NCI-H2196 (cell line): ENCODE measurements at regions not wholly inside any gene's neighbourhood (a gene's known extent, or its start where the extent isn't known, plus 50 kb on each side); places are given as distances from the start of the nearest gene placed in this dataset.

Source experiments
- DNase-seq: peaks from one replicate; lab custom pipeline; 2025; ENCODE audit not compliant: unreplicated experiment; lab: John Stamatoyannopoulos, UW

GRCh38 chr2:19300961-19301360 lies 57.5 kb downstream of the OSR1 start:
- DNase-seq, result no peak

- no peak for DNase-seq
Measured at GRCh38 chr2:19299522-19299921, 58.9 kb downstream of the OSR1 start.

DNA sequence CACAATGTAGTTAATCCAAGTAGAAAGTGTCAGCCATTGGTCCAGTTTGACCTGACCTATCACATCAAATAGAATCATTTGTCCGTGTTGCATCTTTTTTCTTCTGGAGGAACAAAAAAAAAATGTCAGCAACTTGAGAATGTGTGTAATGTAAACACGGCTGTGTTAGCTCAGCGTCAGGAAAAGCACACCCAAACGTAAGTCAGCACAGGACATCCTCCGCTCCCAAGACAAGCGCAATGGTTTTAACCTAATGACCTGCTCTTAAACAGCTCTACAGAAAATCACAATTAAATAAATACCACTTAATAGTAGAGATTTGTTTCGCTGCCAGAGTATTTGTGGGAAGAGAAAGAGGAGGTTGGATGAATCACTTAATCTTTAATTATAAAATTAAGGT lies 59.4 kb downstream of the OSR1 start:
- no peak for DNase-seq

DNA sequence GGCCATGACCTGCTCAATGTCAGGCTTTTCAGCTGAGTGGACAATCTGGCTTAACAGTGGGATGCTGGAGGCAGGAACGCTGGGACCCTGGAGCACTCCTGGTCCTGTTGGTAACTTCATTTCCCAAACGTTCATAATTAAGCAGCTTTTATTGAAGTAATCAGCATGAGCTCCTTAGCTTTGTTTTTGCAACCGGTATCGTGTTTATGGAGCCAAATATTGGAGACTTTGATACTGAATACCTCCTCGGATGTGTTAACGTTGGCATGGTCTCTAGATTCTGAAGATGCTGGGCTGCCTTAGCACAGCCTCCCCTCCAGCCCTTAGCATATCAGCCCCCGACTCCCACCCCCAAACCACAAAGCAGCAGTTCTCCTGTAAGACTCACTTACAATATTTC lies 60.7 kb downstream of the OSR1 start:
- DNase-seq, result no peak

DNA sequence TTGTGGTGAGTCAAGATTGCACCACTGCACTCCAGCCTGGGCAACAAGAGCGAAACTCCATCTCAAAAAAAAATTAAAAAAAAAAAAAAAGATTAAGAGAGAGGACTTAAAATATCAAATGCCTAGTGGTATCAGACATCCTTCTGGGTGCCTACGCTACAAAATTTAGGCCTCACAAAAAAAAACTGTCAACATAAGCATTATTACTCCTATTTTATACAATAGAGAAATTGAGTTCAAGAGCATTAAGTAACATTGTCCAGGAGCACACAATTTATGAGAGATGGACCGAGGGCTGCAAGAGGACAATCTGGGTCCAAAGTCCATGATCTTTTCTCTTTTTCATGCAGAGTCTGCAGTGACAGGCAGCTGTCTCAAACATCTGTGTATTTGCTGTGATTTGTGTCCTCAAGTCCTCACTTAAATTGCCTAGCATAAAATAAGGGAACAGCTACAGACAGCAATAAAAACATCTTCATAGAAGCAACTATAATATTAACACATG lies 62.4 kb downstream of the OSR1 start:
- DNase-seq, result no peak

DNA sequence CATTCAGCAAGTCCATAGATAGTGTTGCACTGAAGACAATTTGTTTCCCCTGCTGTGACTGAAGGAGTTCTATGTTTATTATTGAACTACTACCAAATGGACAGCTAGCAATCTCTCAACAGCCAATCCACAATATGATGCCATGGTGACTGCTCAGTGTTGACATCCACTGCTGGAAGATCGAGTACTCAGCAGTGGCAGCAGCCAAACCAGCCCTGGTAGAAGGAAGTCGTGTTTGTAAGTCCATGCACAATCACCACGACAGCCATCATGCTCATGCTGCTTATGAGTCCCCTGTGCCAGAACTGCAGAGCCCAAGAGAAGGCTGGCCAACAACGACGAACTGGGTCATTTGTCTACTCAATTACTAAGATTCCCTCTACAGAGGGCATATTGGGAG lies 66.4 kb downstream of the OSR1 start:
- no peak for DNase-seq

DNA sequence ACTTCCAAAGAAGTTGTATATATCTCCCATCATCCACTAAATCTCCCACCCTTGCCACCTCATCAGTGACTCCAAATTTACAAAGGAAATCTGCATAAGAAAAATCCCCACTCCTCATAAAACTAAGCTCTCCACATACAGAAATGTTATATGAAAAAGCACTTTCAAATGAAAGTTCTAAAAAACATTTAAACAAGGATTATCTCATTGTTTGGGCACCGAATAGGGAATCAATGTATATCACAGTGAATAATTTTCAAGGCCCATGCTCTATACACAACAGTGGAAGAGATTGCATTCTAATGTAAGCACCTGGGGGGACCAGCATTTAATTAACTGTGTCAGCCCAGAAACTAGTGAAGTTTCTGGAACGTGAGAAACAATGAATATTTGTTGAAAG lies 70.1 kb downstream of the OSR1 start:
- no peak for DNase-seq

- DNase-seq, result no peak
Measured at GRCh38 chr2:19287324-19287723, 71.1 kb downstream of the OSR1 start.

DNA sequence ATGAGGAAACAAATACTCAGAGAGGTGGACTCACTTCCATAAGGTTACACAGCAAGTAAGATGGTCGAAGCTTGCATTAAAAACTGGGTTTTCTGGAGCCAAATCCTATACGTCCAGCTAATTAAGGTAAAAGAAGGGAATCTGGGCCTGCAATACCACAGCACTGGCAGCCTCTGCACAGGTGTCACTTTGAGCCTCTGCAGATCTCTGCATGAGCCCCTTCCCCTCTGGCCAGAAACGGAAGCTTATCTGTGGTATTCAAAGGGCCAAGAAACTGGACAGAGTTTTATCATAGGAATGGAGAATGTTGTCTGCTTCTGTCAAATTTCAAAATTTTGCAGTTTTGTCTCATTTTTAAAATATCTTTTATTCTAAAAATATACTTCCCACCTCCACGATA lies 76.1 kb downstream of the OSR1 start:
- DNase-seq, result no peak

DNA sequence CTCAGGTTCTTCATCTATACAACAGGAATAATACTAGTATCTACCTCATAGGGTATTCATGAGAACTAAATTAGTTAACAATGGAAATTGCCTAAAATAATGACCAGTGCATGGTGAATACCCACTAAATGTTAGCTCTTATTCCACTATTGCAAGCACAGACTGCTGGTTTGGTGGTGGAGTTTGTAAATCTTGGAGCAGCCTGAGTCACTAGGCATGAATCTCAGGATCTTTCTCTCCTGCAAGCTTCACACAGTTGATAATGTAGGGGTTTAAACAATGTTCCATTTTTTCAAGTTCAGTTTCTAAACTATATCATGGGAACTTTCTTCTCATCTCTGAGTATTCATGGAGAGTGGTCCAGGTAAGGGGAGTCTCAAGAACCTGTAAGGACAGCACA lies 84.0 kb downstream of the OSR1 start:
- no peak for DNase-seq

DNA sequence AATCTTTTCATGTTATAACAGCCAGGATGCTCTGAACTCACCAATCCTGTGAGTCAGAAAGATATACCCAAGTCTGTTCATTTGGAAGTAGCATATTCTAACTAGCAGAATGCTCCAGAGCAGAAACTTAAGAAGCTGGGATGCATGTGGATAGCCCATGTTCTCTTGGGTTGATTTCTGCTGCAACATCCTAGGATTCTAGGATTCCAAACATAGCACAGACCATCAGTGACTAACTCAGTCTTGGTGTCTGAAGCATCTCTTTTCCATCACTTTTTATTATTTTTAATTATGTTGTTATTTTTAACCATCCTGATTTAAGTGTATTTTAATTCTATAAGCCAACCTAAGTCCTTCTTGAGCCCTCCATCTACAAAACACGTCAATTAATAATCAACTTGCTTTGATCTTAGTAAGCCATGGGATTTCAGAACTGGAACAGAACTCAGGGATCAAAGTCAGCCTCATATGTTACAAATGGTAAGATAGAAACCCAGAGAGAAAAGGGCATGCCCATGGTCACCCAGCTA lies 85.4 kb downstream of the OSR1 start:
- DNase-seq, result no peak

DNA sequence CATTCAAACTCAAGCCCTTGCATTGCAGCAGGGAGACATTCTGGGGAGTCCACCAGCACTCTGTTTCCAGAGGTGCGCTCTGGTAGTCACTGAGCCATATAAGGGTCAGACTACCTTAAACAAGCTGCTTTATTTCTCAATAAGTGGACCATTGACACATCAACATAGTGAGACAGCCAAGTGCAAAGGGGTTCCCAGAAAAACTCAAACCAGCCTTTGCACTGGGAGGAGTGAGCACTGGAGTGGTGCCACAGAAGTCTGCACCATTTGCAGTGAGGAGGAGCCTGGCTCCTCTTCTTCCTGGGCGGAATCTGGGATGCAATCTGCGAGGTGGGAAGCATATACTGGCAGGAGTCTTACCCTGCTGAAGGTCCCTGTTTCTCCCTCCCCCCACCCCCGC lies 86.4 kb downstream of the OSR1 start:
- DNase-seq, result no peak

DNA sequence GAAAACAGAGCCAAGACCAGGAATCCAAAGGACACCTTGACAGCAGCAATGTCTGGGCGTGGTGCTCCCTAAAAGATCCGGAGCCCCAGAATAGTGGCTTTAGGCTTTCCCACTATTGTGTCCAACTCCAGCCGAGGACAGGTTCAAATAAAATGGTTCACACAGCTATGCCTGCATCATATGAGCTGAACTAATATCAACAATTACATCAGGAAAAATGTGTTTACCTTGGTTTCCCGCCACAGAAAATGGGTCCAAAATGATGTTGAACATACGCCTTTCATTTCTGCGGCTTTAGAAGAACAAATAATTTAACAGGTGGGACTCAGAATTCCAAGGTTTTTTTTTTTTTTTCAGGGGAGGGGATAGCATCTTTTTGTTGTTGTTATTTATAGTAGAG lies 93.6 kb downstream of the OSR1 start:
- no peak for DNase-seq

- DNase-seq, result no peak
Measured at GRCh38 chr2:19262150-19262549, 96.3 kb downstream of the OSR1 start.

DNA sequence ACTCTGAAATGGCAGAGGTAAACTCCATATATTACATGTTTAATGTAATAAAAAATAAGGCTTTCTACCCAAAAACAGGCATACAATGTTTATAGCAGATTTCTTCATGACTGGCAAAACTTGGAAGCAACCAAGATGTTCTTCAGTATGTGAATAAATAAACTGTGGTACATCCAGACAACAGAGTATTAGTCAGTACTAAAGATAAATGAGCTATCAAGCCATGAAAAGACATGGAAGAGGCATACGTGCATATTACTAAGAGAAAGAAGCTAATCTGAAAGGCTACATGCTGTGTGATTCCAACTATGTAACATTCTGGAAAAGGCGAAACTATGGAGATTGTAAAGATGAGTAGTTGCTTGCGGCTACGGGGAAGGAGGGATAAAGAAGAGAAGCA lies 97.4 kb downstream of the OSR1 start:
- no peak for DNase-seq

GRCh38 chr2:19256121-19256601 lies 102.3 kb downstream of the OSR1 start:
- DNase-seq, result no peak

DNA sequence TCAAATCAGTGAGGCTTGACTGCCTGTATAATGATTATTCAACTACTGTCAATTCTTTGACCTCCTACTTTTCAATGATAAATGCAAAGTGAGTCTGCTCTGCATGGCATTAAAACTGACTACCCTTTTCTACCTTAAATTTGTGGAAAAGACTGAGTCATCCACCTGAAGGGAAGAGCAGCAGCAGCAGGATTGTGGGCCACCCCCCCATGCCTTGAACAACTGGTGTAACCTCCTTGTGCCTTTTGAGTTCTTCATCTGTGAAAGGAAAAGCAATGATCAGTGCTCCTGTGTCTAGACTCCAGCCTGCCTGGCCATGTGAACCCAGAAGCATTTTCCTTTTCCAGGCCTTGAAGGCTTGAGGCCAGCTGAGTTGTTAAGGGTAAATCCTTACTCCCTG lies 102.9 kb downstream of the OSR1 start:
- no peak for DNase-seq

DNA sequence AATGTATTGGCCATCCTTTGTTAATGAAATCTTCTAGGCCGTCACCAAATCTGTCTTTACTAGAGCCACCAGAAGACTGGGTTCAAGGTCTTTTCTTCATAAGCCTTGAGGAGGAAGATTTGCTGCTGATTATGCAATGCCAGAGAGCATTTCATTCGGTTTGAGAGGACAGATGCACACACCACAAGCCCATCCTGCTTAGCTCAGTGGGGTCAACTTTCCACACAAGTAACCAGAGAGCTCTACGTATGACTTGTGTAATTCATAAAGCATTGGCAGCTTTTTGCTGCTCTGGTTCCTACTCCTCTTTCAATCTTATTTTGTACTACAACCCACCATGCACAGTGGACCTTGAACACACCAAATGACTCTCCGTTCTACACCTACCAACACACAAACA lies 106.9 kb downstream of the OSR1 start:
- no peak for DNase-seq

DNA sequence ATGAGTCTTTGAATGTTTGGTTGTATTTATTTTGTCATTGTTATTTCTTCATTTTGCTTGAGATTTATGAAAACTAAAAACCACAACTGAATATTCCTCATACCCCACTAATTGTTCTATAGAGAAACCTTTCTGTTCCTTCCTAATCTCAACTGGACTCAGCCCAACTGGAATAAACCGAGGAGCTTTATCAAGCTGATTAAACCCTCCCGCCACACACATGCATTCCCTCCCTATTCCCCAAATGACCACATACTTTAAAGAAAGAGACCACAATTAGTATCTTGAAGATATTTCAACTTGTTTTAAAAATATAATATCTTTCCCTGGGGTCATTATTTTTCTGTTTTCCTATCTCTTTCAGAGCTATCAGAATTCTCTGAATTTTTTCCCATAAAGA lies 107.5 kb downstream of the OSR1 start:
- DNase-seq, result no peak

DNA sequence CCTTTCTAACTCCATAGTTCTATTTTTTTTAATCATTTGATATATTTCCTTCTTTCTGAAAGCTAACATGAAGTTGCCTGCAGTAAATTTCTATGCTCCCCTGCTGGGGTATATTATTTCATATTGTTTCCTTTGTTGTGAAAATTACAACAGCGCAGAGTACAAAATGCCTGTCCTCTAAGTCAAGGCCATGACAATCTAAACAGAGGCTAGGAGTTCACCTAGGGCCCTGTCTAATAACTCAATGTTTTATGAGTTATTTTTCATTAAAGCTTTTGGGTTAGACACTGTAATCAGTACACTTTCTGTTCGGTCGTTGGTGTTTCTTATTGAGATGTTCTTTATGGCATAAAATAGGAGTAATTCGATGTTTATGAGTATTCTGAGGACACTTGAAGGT lies 111.2 kb downstream of the OSR1 start:
- no peak for DNase-seq

DNA sequence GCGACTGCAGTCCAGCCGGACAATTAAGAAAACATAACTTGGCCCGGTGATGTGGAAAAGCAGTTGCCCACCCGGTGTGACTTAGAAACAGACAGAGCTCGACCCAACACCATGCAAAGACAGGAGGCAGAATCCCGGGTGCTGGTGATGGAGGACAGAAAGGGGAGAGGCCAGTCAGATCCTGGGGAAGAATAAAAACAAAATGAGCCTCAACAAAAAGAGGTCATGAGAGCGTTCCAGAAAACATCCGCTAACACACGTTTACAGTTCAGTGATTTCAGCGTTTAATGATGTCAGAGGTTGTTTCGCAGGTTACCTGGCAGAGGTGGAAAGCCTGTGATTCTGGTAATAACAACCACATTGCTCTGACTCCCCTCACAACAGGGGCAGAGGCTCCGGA lies 111.9 kb downstream of the OSR1 start:
- DNase-seq, result no peak

DNA sequence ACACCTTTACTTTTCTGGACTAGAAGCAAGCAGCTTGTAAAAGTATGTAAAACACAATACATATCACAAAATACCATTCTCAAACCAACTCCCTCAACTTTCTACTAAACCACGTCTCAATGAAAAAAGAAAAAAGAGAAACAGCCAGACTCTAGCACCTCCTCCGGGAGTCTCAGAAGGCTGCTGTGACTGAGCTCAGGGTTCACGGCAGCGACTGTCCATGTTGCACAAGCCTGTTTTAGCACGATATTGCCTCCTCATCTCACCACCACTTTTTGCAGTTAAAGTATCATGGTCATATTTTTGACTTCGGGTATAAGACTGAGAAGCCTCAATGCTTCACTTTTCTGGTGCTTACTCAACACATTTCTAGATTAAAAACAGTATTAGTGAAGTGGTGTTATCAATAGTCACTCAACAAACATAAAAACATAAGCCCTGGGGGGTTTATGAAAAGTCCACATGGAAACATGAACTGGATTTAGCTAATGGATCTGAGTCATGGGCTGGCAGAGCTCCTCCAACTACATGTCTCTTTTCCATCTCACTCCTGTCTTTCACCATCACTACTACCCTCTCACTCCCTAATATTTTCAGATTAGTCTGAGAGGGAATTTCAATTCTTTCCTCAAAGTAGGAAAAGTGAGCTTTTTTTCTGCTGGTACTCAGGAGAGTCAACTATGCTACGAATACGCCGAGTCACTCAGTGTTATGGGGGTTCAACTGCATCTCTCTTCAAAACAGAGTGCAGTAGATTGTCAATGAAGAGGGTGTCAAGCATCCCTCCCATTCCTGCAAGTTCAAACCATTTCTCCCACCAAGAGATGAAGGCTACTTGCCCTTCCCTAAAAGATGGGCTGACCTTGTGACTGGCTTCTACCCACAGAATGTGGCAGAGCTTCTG lies 113.7 kb downstream of the OSR1 start:
- no peak for DNase-seq
